Kidney (tissue), 13 donors: ENCODE measurements at regions not wholly inside any gene's neighbourhood (a gene's known extent, or its start where the extent isn't known, plus 50 kb on each side); places are given as distances from the start of the nearest gene placed in this dataset.

Source experiments
- DNase-seq, 5 donors: peaks; one replicate each; pipeline ENCODE4 v3.0.0-alpha.2; 2013 to 2020
- FAIRE-seq: peaks from 2 replicates; lab custom pipeline; 2012; peaks lifted over from hg19 to GRCh38; lab: Jason Lieb, UNC
- H3K27ac ChIP-seq, 2 donors: one replicate each; pipeline ENCODE4 v1.7.0; 2013; ENCODE audit warnings: low read depth in 2 of 2, low read length in 2 of 2, inconsistent platforms in 1 of 2
- H3K27me3 ChIP-seq: one replicate; pipeline ENCODE4 v1.7.1; 2013; ENCODE audit warnings: low read length, inconsistent platforms; ENCODE audit not compliant: control insufficient read depth, insufficient read depth
- H3K36me3 ChIP-seq, 3 donors: one replicate each; pipeline versions ENCODE4 v1.7.0 to v1.7.1; 2013; ENCODE audit warnings: low read length in 3 of 3, control low read depth in 1 of 3, inconsistent platforms in 1 of 3; ENCODE audit not compliant: insufficient read depth in 3 of 3, control insufficient read depth in 2 of 3
- H3K4me1 ChIP-seq, 3 donors: one replicate each; pipeline versions ENCODE4 v1.7.0 to v1.7.1; 2013; ENCODE audit warnings: low read length in 3 of 3, inconsistent platforms in 1 of 3, low read depth in 1 of 3; ENCODE audit not compliant: control insufficient read depth in 2 of 3, insufficient read depth in 2 of 3
- H3K4me3 ChIP-seq, 3 donors: one replicate each; pipeline versions ENCODE4 v1.7.0 to v1.8.1; 2013; ENCODE audit warnings: low read length in 3 of 3, control low read depth in 1 of 3, inconsistent platforms in 1 of 3
- H3K9ac ChIP-seq, 3 donors: one replicate each; pipeline versions ENCODE4 v1.7.0 to v1.7.1; 2013; ENCODE audit warnings: low read length in 3 of 3, control low read depth in 1 of 3, inconsistent platforms in 1 of 3
- H3K9me3 ChIP-seq, 3 donors: one replicate each; pipeline versions ENCODE4 v1.7.0 to v1.7.1; 2013; ENCODE audit warnings: low read length in 3 of 3, control low read depth in 1 of 3, inconsistent platforms in 1 of 3; ENCODE audit not compliant: control insufficient read depth in 2 of 3, insufficient read depth in 1 of 3
- intact Hi-C: fragments of 100-400 bp; cut with DNase I; formaldehyde crosslinking; loops from one replicate; pipeline ENCODE4 v1.11.1; 2022
- TF ChIP-seq, protein P1 (sequence below): IDR thresholded peaks from 3 replicates; pipeline ENCODE4 v1.5.1; 2012; ENCODE audit warnings: mild to moderate bottlenecking, moderate library complexity, borderline replicate concordance; ENCODE audit not compliant: insufficient read depth; ENCODE audit errors: extremely low read depth
- donor health status: control.
- donor health status: control.
- donor health status: control.
- donor health status: control.
- donor health status: control.
- donor health status: DM: yes; HTN: yes; CAD: no.
- donor health status: Normal renal cell carcinoma (clear cell type).

DNA sequence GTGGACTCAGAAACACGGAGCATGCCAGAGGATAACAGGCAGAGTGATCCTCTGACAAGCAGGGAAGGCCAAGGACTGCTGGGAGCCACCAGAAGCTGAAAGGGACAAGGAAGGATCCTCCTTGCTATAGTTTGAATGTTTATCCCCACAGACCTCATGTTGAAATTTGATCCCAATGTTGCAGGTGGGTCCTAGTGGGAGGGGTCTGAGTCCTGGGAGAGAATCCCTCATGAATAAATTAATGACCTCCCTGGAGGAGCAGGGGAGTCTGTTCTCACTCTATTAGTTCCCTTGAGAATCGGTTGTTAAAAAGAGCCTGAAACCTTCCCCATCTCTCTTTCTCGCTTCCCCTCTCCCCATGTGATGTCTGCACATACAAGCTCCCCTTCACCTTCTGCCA, 124.4 kb downstream of the FBXO15 start:
- H3K36me3 ChIP-seq: no peaks in the 10 kb centered on the region
- no peak for FAIRE-seq
- H3K4me3 ChIP-seq: no peak overlapping the region
- no peaks in the 10 kb centered on the region for H3K27me3 ChIP-seq
- H3K9me3 ChIP-seq: no peaks in the 10 kb centered on the region
- no peak overlapping the region for H3K27ac ChIP-seq
- no peak overlapping the region for H3K9ac ChIP-seq
- DNase-seq: peak in 2 of 5 donors; percentile 43 to 55
- intact Hi-C loops: no loop called here
- H3K4me1 ChIP-seq: no peaks in the 10 kb centered on the region
- TF ChIP-seq, protein P1, sequence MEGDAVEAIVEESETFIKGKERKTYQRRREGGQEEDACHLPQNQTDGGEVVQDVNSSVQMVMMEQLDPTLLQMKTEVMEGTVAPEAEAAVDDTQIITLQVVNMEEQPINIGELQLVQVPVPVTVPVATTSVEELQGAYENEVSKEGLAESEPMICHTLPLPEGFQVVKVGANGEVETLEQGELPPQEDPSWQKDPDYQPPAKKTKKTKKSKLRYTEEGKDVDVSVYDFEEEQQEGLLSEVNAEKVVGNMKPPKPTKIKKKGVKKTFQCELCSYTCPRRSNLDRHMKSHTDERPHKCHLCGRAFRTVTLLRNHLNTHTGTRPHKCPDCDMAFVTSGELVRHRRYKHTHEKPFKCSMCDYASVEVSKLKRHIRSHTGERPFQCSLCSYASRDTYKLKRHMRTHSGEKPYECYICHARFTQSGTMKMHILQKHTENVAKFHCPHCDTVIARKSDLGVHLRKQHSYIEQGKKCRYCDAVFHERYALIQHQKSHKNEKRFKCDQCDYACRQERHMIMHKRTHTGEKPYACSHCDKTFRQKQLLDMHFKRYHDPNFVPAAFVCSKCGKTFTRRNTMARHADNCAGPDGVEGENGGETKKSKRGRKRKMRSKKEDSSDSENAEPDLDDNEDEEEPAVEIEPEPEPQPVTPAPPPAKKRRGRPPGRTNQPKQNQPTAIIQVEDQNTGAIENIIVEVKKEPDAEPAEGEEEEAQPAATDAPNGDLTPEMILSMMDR: no peak

DNA sequence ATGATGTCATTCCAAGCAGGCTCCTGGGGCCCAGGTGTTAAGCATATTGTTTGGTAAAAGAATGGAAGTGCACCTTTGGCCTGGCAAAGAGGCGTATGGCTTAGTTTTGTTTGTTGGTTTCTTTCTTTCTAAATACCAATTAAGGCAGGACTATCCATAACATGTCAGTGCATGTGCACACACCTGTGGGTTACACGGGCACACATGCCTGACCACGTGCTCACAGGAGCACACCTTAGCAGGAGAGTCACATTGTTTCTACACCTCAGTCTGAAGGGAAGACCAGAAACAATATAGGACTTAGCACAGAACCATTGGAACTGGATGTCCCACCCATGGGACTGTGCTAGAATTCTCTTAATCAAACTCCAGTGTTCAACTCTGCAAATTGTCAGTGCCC, 127.8 kb downstream of the FBXO15 start:
- no peak overlapping the region for H3K4me3 ChIP-seq
- no peak overlapping the region for H3K27ac ChIP-seq
- DNase-seq (no peak), FAIRE-seq (no peak)
- TF ChIP-seq, protein P1: no peak
- H3K4me1 ChIP-seq: no peaks in the 10 kb centered on the region
- no peaks in the 10 kb centered on the region for H3K27me3 ChIP-seq
- H3K36me3 ChIP-seq: no peaks in the 10 kb centered on the region
- intact Hi-C loops: no loop called here
- no peak overlapping the region for H3K9ac ChIP-seq
- no peaks in the 10 kb centered on the region for H3K9me3 ChIP-seq

DNA sequence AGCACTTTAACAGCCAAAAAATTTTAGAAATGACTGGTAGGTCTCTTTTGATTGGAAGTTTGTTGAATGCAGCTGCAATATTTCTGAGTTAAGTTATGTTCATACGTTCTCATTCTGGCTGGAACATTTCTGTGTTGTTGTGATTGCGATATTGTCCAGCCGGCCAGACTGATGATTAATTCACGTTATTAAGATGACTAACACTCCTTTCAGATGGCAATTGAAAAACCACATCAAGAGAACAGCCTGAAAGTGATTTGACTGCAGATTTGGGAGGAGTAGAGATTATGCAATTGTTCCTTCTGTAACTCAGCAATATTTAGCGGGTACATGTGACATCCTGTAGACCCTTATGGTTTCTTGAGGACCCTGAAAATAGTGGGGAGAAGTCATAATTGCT, 133.7 kb downstream of the FBXO15 start:
- H3K9me3 ChIP-seq: no peaks in the 10 kb centered on the region
- TF ChIP-seq, protein P1: no peak
- FAIRE-seq (no peak), DNase-seq (peak in 1 of 5 donors; percentile 49)
- intact Hi-C loops: no loop called here
- H3K36me3 ChIP-seq: no peaks in the 10 kb centered on the region
- no peaks in the 10 kb centered on the region for H3K4me1 ChIP-seq
- no peak overlapping the region for H3K27ac ChIP-seq
- no peaks in the 10 kb centered on the region for H3K27me3 ChIP-seq
- H3K9ac ChIP-seq: no peak overlapping the region
- no peak overlapping the region for H3K4me3 ChIP-seq

DNA sequence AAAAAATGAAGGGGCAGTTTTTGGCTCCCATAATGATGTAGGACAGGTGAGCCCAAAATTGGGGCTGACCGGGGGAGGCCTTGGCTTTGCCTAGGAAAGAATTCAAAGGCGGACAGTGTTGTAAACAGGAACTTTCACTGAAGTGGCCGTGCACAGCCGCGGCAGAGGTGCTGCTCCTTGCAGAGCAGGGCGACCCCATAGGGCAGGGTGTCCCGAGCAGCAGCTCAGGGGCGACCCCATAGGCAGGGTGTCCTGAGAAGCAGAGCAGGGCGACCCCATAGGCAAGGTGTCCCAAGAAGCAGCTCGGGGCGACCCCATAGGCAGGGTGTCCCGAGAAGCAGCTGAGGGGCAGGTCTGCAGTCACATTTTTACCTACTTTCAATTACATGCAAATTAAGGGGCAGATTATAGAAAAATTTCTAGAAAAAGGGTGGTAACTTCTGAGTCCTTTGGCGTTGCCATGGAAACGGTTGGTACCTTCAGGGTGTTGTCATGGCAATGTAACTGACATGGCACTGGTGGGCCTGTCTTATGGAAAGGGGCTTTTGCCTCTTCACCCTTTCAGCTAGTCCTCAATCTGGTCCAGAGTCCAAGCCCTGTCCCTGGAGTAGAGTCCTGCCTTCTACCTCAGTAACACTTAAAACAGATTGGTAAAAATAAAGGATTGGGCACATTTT, 134.5 kb downstream of the FBXO15 start:
- Histone ChIP-seq H3K4me1 (no peaks in the 10 kb centered on the region), H3K36me3 (no peaks in the 10 kb centered on the region), H3K9me3 (no peaks in the 10 kb centered on the region), H3K9ac (no peak overlapping the region), H3K27ac (no peak overlapping the region), H3K27me3 (no peaks in the 10 kb centered on the region), H3K4me3 (no peak overlapping the region)
- no peak for FAIRE-seq
- TF ChIP-seq, protein P1: no peak
- intact Hi-C loops: no loop called here
- peak in 1 of 5 donors; percentile 74 for DNase-seq
